HG03159 (cell line): ENCODE measurements at regions not wholly inside any gene's neighbourhood (a gene's known extent, or its start where the extent isn't known, plus 50 kb on each side); places are given as distances from the start of the nearest gene placed in this dataset.

Source experiments
- ATAC-seq: cut with Tn5 transposase; IDR thresholded peaks from one replicate; pipeline ENCODE4 v1.9.1; 2021; ENCODE audit warnings: mild to moderate bottlenecking, moderate library complexity; ENCODE audit not compliant: unreplicated experiment

DNA sequence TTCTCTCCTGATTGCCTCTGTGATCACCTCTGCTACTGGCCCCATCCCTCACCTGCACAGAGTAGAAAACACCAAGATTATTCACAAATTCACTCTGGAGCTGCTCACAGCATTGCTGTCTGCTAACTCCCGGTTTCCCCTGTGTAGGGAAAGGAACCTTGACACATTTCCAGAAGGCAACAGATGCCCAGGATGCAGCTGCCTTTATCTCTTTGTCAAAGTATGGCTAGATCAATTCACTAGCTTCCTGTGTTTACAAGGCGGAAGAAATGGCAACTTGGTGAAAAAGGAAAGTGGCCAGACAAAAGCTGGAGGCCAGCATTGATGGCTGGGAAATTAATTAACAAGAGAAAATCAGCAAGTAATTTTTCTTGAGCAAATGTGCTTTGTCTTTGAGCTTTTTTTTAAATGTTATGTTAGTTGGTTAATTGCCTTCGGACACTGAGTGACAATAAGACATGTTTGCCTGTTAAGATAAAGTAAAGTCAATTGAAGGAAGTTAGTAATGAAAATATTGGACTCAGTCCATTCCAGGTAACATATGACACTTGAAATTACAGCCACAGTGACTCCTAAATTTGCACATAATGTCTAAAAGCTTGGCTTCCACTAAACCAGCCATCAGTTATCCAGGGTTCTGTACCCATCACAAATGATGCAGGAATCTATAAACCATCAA, 394.6 kb upstream of the IL12A start:
- no peak for ATAC-seq

GRCh38 chr3:159600291-159600690, 388.3 kb upstream of the IL12A start:
- no peak for ATAC-seq

DNA sequence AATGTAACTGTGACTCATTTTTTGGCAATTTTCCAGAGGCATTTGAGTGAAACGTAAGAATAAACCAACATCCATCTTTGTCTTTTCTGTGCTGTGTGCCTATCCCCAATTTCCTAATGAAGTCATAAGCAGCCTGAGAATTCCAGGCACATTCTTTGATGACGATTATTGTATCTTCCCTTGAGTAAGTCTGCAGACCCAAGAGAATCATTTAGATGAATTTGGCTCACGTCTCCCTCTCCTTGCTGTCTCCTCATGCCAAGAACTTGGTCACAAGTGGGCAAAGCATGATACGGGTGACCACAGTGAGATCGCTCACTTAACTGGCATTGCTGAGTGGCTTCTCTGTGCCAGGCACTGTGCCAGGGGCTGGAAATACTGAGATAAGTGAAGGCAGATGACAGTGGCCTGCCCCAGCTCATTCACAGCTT, 384.5 kb upstream of the IL12A start:
- no peak for ATAC-seq

GRCh38 chr3:159605101-159605500, 383.5 kb upstream of the IL12A start:
- ATAC-seq: no peak

GRCh38 chr3:159605776-159606175, 382.9 kb upstream of the IL12A start:
- no peak for ATAC-seq

- ATAC-seq: no peak
Measured at GRCh38 chr3:159607856-159608255, 380.8 kb upstream of the IL12A start.

GRCh38 chr3:159608311-159608710, 380.3 kb upstream of the IL12A start:
- ATAC-seq: no peak

- ATAC-seq: no peak
Measured at GRCh38 chr3:159609625-159610024, 379.0 kb upstream of the IL12A start.

DNA sequence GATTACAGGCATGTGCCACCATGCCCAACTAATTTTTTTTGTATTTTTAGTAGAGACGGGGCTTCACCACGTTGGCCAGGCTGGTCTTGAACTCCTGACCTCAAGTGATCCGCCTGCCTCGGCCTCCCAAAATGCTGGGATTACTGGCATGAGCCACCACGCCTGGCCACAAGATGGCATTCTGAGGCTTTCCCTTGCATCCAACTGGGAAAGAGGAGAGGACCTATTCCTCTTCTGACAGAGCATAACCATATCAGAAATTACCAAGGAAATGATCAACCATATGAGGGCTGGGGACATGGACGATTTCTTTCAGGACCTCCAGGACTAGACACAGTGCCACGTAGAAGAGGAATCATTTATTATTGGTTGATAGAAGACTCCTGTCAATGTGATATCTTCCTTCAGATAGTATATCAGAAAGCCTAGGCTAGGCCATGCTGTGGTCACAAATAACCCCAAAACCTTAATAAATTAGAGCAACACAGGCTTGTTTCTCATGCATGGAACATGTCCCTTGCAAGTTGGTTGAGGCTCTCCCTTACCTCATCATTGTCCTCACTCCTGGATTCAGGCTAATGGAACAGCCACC, 372.3 kb upstream of the IL12A start:
- ATAC-seq: no peak

DNA sequence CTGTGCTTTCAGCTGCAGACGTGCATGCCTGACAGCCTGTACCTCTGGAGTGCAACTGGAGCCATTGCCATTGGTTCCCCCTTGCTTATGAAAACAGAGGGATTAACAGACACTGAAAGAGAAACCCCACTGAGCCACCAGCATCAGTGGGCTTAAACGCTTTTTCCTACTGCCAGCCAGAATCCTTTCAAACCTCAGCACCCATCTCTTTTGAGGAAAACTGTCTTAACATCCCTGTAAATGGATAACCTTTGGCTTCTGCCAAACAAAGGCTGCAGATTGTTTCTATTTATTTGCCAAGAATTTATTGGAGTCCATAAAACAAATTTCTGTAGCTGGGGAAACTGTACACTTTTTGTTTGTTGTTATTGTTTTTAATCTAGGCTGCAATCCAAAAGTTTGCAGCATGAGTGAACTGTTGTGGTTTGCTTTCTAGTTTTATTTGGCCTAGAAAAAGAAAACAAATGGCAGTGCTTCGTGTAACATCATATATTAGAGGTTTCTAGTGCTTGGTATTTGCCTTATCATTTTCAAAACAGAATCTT, 369.2 kb upstream of the IL12A start:
- no peak for ATAC-seq

DNA sequence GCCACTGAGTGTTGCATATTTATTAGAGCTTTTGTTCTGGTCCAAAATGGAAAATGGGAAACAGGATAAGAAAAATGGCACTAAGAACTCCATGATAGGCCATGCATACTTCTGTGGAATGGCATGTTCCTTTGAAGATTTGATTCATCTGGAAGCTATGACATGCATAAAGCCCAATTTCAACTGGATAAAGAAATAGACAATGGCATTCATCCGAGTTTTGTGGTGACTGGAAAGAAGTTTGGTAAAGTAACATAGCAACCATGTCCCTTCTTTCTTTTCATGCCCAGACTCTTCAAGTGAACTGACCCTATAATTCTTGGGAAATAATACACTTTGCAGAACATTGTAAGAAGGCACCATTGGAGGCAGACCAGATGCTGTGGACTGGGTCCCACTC, 368.4 kb upstream of the IL12A start:
- no peak for ATAC-seq

DNA sequence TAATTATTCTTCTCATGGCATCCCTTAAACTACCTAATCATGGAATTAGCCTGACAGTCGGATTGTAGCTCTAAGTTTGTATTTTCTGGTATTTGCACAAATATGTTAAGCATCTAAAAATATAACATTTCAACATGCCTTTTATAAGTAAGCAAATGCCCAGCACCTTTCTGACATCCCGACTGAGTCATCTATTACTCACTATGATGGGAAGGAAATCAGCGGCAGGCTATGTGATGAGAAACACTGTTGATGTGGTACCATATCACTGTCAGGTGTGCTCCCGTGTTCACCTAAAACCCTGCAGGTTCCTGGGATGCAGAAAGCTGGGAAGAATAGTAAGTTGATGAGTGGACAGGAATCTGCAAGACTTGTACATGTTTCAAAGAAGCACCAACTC, 367.8 kb upstream of the IL12A start:
- ATAC-seq: no peak

- no peak for ATAC-seq
Measured at GRCh38 chr3:159624616-159625015, 364.0 kb upstream of the IL12A start.

GRCh38 chr3:159625594-159625993, 363.0 kb upstream of the IL12A start:
- no peak for ATAC-seq

DNA sequence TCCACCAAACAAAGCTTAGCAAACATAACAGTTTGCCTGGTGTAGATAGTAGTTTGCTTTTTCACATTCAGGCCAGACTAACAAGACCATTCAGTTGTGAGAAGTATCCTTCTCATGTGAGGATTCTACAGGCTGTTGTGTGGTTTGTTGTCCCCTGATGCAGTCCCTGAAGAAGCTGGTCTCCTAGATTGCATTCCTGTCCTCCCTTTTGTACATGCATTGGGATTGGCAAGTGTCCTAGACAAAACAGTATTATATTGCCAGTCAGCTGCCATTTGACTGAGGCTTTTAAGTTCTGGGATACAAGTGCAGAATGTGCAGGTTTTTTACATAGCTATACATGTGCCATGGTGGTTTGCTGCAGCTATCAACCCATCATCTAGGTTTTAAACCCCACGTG, 362.0 kb upstream of the IL12A start:
- no peak for ATAC-seq

DNA sequence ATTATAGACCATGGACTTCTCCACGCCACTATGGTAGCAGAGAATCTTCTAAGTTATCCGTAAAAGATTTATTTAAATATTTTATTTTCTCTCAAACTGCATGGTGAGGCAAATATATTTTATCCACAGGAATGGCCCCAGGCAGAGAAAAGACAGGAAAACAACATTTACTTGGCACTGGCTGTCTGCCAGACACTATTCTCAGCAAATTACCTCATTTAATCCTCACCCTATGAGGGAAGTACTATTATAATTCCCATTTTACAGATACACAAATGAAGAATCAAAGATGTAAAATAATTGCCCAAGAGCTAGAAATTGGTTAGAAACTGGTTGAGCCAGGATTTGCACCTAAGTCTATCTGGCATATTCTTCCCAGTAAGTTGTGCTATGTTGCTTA, 361.4 kb upstream of the IL12A start:
- no peak for ATAC-seq

DNA sequence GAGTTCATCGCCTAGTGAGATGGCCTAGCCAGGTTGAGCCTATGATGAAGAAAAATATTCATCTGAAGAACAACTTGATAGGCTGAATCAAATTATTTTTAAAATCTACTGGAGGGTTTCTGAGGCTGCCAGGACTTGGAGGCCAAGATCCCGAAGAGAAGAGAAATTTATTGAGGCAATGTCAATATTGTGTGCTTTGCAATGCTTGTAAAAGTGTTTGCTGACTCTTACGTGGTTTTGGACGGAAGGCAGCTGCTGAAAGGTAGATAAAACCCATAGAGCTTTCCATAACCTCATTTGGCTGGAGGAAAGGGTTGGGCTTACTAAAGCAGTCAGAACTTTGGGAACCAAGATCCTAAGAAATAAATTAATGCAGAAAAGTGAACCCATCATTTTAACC, 361.0 kb upstream of the IL12A start:
- no peak for ATAC-seq

GRCh38 chr3:159629329-159630084, 359.1 kb upstream of the IL12A start:
- ATAC-seq: no peak

GRCh38 chr3:159631226-159631625, 357.4 kb upstream of the IL12A start:
- ATAC-seq: no peak

DNA sequence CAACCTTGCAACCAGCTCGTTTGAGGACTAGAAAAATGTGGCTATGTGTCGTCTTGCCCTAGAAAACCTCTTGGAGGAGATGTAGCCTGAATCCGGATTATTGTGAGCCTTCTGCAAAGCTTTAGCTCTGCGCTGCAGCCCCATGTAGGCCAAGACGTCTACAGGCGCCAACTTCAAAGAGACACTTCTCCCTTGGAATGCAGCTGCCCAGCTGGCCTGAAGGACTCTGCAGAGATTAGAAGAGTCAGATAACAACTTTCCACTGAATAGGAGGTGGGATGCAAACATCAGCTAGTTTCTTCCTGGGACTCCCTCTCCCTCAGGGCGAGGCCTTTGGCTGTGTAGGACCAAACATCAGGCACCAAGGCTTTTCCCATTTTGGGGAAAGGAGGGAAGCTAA, 356.5 kb upstream of the IL12A start:
- no peak for ATAC-seq

GRCh38 chr3:159632851-159633250, 355.8 kb upstream of the IL12A start:
- no peak for ATAC-seq

GRCh38 chr3:159634483-159634882, 354.2 kb upstream of the IL12A start:
- ATAC-seq: no peak
